ENCODE measurements at regions not wholly inside any gene's neighbourhood (a gene's known extent, or its start where the extent isn't known, plus 50 kb on each side); places are given as distances from the start of the nearest gene placed in this dataset.

DNA sequence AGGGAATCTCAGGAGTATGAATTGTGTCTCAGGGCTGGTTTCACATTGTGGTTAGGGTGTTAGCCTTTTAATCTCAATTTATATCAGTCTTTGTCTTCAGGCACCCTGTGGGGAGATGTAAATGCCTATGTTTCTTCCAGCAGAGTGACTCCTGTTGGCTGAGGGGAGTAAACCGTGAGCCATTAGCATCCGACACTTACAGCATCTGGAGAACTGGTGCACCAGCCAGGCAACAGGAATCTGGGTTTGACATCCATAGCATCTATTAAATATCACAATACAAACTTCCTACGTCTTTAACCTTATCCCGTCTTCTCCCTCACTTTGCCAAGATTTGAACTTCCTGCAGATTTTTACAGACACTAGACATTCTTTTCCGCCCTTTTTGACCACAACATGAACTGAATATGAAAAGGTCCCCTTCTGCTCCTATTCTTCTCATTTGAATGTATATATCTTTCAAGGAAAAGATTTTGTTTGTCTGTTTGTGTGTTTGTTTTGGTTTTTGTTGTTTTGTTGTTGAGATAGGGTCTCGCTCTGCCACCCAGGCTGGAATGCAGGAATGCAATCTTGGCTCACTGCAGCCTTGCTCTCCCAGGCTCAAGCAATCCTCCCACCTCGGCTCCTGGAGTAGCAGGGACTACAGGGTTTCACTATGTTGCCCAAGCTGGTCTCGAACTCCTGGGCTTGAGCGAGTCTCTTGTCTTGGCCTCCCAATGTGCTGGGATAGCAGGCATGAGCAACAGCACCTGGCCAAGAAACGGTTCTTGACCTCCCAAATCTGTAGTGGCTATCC, 626.2 kb downstream of the TLR4 start:
- TF ChIP-seq, protein P1, sequence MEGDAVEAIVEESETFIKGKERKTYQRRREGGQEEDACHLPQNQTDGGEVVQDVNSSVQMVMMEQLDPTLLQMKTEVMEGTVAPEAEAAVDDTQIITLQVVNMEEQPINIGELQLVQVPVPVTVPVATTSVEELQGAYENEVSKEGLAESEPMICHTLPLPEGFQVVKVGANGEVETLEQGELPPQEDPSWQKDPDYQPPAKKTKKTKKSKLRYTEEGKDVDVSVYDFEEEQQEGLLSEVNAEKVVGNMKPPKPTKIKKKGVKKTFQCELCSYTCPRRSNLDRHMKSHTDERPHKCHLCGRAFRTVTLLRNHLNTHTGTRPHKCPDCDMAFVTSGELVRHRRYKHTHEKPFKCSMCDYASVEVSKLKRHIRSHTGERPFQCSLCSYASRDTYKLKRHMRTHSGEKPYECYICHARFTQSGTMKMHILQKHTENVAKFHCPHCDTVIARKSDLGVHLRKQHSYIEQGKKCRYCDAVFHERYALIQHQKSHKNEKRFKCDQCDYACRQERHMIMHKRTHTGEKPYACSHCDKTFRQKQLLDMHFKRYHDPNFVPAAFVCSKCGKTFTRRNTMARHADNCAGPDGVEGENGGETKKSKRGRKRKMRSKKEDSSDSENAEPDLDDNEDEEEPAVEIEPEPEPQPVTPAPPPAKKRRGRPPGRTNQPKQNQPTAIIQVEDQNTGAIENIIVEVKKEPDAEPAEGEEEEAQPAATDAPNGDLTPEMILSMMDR (conservative IDR thresholded peaks at IDR 0.05; ENCODE audit: low read length) = no peak
- H3K4me3 ChIP-seq (ENCODE audit: low read length) = no peak overlapping the region
- DNase-seq (ENCODE audit: low read depth) = no peak

DNA sequence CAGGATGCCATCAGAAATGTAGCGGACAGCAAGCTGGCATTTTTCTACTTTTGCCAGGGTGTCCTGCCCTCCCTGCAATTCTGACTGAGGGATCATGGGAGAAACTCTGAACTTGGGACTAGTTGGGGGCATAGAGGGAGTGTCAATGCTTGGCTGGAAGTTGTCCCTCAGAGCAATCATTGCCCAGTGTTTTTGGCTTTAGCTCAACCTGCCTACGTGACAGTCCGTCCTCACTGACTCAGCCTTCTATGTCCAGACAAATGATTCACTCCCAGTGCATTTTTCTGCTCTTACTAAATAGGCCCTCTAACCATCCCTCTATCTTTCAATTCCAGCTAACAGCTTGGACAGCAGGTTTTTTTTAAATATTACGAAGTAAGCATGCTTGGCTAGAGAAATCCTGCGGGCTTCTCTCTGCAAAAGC, 627.4 kb downstream of the TLR4 start:
- no peak overlapping the region for H3K4me3 ChIP-seq (ENCODE audit: low read length)
- TF ChIP-seq, protein P1 (conservative IDR thresholded peaks at IDR 0.05; ENCODE audit: low read length) = no peak
- DNase-seq (ENCODE audit: low read depth) = peak; percentile 82

DNA sequence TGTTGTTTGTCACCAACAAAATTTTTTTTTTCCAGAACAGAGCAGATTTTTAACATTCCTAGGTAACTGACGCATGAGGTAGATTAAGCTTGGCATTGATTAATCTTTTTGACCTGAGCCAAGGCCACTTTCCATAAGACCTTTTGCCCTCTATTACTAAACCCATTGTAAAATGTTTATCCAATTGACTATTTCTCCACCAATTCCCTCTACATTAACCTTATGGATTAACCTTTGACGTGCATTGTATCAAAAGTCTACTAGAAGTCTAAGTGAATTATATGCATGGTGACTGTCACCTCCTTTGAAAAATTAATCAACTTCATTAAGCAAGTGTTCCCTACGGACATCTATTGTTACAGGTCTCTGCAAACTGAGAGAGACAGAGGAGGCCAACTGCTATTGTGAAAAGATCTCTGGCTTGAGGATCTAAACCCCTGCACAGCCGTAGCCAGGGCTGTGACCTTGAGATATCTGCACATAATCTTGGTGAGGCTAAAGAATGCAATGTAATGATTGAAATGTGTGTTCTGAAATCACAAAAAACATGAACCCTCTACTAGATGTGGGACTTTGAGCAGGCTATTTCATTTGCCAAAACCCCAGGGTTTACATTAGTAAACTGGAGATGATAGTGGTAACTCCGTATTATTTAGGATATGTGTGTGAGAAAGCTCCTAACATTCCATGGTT, 632.2 kb downstream of the TLR4 start:
- H3K4me3 ChIP-seq (ENCODE audit: low read length) = no peak overlapping the region
- DNase-seq (ENCODE audit: low read depth) = no peak
- TF ChIP-seq, protein P1 (conservative IDR thresholded peaks at IDR 0.05; ENCODE audit: low read length) = no peak

DNA sequence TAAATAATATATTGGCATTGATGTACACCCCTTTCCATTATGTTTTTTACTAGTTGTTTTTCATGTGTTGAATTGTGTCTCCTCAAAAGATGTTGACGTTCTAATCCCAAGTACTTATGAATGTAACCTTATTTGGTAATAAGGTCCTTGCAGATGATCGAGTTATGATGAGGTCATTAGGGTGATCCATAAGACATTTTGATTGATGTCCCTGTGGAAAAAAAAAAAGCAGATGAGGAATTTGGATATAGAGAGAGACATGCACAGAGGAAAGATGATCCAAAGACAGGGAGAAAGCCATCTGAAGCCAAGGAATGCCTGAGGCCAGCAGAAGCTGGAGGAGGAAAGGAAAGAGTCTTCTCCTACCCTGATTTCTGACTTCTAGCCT, 632.7 kb downstream of the TLR4 start:
- no peak overlapping the region for H3K4me3 ChIP-seq (ENCODE audit: low read length)
- no peak for DNase-seq (ENCODE audit: low read depth)
- TF ChIP-seq, protein P1 (conservative IDR thresholded peaks at IDR 0.05; ENCODE audit: low read length) = no peak

DNA sequence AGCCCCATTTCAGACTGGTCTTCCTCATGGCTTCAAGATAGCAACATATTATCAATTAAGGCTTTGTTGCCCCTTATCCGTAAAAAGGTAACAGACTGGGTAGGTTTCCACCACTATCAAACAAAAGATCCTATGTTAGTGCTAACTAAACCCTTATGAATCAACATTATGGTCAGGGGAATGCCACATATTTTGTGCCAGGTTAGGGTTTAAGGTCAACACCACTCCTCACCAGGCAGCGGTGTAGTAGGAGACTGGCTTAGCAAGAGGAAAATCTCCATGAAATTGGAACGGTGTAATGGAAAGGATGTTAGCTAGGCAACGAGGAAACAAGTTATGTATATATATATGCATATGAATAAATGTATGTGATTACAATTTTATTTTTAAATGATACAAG, 655.8 kb downstream of the TLR4 start:
- TF ChIP-seq, protein P1 (conservative IDR thresholded peaks at IDR 0.05; ENCODE audit: low read length) = no peak
- no peak overlapping the region for H3K4me3 ChIP-seq (ENCODE audit: low read length)
- DNase-seq (ENCODE audit: low read depth) = no peak

DNA sequence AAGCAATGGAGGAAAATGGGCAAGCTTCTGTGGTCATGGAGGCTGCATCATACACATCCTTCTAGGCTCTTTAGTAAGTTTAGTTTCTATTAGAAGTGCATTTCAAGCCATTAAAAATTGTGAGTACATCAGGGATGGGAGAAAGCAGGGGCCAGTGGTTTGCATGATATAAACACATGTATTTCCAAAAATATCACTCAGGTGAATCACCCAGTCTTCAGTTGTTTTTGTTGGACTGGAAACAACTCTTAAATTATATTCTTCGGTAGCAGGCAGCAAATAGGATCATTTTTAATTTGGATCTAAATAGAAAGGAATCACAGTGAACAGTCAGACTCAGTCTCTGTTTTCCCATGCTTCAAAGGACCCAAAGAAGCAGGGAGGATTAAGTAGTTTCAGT, 657.9 kb downstream of the TLR4 start:
- TF ChIP-seq, protein P1 (conservative IDR thresholded peaks at IDR 0.05; ENCODE audit: low read length) = no peak
- H3K4me3 ChIP-seq (ENCODE audit: low read length) = no peak overlapping the region
- peak; percentile 17 for DNase-seq (ENCODE audit: low read depth)

DNA sequence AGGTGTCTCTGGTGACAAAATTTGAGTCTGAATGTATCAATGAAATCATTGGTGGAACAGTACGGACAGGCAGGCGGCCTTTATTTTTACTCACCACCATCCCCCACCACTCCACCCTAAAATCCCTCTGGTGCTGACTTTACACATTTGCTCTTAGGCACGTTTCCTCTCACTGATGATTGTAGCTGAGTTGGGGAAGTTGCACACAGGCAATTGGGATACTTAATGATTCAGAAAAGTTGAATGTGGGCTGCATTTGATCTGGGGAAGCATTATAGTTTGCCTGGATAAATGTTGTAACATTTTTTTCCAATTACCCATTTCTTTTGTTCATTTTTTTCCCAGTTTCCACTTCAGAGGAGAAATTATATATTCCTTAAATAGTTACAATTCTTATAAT, 658.4 kb downstream of the TLR4 start:
- no peak overlapping the region for H3K4me3 ChIP-seq (ENCODE audit: low read length)
- TF ChIP-seq, protein P1 (conservative IDR thresholded peaks at IDR 0.05; ENCODE audit: low read length) = no peak
- DNase-seq (ENCODE audit: low read depth) = peak; percentile 29

All from AG10803 (cell line).